Mesothelial cell of epicardium (in vitro differentiated cells): ENCODE measurements at regions not wholly inside any gene's neighbourhood (a gene's known extent, or its start where the extent isn't known, plus 50 kb on each side); places are given as distances from the start of the nearest gene placed in this dataset.

Experiments
- DNase-seq, 2 experiments: peaks; one replicate each; pipeline ENCODE4 v3.0.0; 2021; ENCODE audit warnings: low spot score in 2 of 2; ENCODE audit not compliant: unreplicated experiment in 2 of 2
- H3K27ac Mint-ChIP-seq: 2 replicates; pipeline ENCODE4 v1.8.0; 2021; ENCODE audit warnings: mixed read lengths
- H3K27me3 Mint-ChIP-seq: 2 replicates; pipeline ENCODE4 v1.8.0; 2021; ENCODE audit warnings: low read depth, mixed read lengths
- H3K36me3 Mint-ChIP-seq: 2 replicates; pipeline ENCODE4 v1.8.0; 2021; ENCODE audit warnings: mixed read lengths
- H3K4me1 Mint-ChIP-seq: 2 replicates; pipeline ENCODE4 v1.8.0; 2021; ENCODE audit warnings: mixed read lengths
- H3K4me3 Mint-ChIP-seq: 2 replicates; pipeline ENCODE4 v1.8.0; 2021; ENCODE audit warnings: mild to moderate bottlenecking, moderate library complexity, mixed read lengths
- H3K9me3 Mint-ChIP-seq: 2 replicates; pipeline ENCODE4 v1.8.0; 2021; ENCODE audit warnings: mixed read lengths
- CTCF ChIP-seq: fragments of 200-600 bp; sonication (generic); IDR thresholded peaks from one replicate; pipeline ENCODE4 v1.5.0; 2021; ENCODE audit warnings: antibody characterized with exemption; ENCODE audit not compliant: unreplicated experiment

GRCh38 chr18:44198612-44199284, 481.9 kb upstream of the SETBP1 start:
- Mint-ChIP-seq H3K4me1 (no peaks in the 10 kb centered on the region), H3K4me3 (no peak overlapping the region), H3K27me3 (no peaks in the 10 kb centered on the region), H3K9me3 (peaks cover 13% of the 10 kb centered on the region), H3K36me3 (peaks cover 3% of the 10 kb centered on the region), H3K27ac (no peak overlapping the region)
- no peak for DNase-seq
- TF ChIP-seq CTCF: no peak

- no peaks in the 10 kb centered on the region for H3K27me3 Mint-ChIP-seq
- no peak overlapping the region for H3K27ac Mint-ChIP-seq
- no peak overlapping the region for H3K4me3 Mint-ChIP-seq
- H3K4me1 Mint-ChIP-seq: peaks cover 6% of the 10 kb centered on the region
- H3K36me3 Mint-ChIP-seq: no peaks in the 10 kb centered on the region
- no peak for DNase-seq
- H3K9me3 Mint-ChIP-seq: no peaks in the 10 kb centered on the region
- TF ChIP-seq CTCF: no peak
Observed at GRCh38 chr18:44213293-44213692, 467.4 kb upstream of the SETBP1 start.

- TF ChIP-seq CTCF: no peak
- H3K9me3 Mint-ChIP-seq: no peaks in the 10 kb centered on the region
- no peak overlapping the region for H3K27ac Mint-ChIP-seq
- no peaks in the 10 kb centered on the region for H3K27me3 Mint-ChIP-seq
- DNase-seq: no peak
- H3K36me3 Mint-ChIP-seq: no peaks in the 10 kb centered on the region
- no peak overlapping the region for H3K4me3 Mint-ChIP-seq
- peaks cover 6% of the 10 kb centered on the region for H3K4me1 Mint-ChIP-seq
Observed at GRCh38 chr18:44214396-44214795, 466.3 kb upstream of the SETBP1 start.

- Mint-ChIP-seq H3K4me3 (no peak overlapping the region), H3K4me1 (peaks cover 6% of the 10 kb centered on the region), H3K27ac (no peak overlapping the region), H3K36me3 (no peaks in the 10 kb centered on the region), H3K9me3 (peaks cover 5% of the 10 kb centered on the region), H3K27me3 (no peaks in the 10 kb centered on the region)
- DNase-seq: no peak
- no peak for TF ChIP-seq CTCF
Observed at GRCh38 chr18:44216169-44216568, 464.5 kb upstream of the SETBP1 start.

GRCh38 chr18:44227501-44227900, 453.2 kb upstream of the SETBP1 start:
- H3K27ac Mint-ChIP-seq: no peak overlapping the region
- H3K36me3 Mint-ChIP-seq: no peaks in the 10 kb centered on the region
- H3K4me3 Mint-ChIP-seq: no peak overlapping the region
- no peaks in the 10 kb centered on the region for H3K27me3 Mint-ChIP-seq
- no peak for DNase-seq
- no peaks in the 10 kb centered on the region for H3K9me3 Mint-ChIP-seq
- peaks cover 3% of the 10 kb centered on the region for H3K4me1 Mint-ChIP-seq
- no peak for TF ChIP-seq CTCF

GRCh38 chr18:44229693-44230108, 451.0 kb upstream of the SETBP1 start:
- no peak for TF ChIP-seq CTCF
- H3K27me3 Mint-ChIP-seq: no peaks in the 10 kb centered on the region
- no peaks in the 10 kb centered on the region for H3K9me3 Mint-ChIP-seq
- no peaks in the 10 kb centered on the region for H3K36me3 Mint-ChIP-seq
- H3K4me1 Mint-ChIP-seq: peaks cover 3% of the 10 kb centered on the region
- DNase-seq: no peak
- H3K27ac Mint-ChIP-seq: no peak overlapping the region
- no peak overlapping the region for H3K4me3 Mint-ChIP-seq
